ENCODE measurements at regions not wholly inside any gene's neighbourhood (a gene's known extent, or its start where the extent isn't known, plus 50 kb on each side); places are given as distances from the start of the nearest gene placed in this dataset.

GRCh38 chr4:166625018-166625637, 609.2 kb downstream of the SPOCK3 start (continued):
- no peak for TF ChIP-seq AKNA (CRISPR knock-in tag; IDR thresholded peaks at IDR 0.05; ENCODE audit: borderline replicate concordance)
- no peak for TF ChIP-seq DR1 (CRISPR knock-in tag; IDR thresholded peaks at IDR 0.05)
- TF ChIP-seq ZBTB46 (CRISPR knock-in tag; IDR thresholded peaks at IDR 0.05; ENCODE audit: borderline replicate concordance) = no peak
- no peak for TF ChIP-seq ZNF230 (CRISPR knock-in tag; IDR thresholded peaks at IDR 0.05)

- Histone ChIP-seq H3K4me3 (replicated peaks in 1 of 3; ENCODE audit: insufficient read depth in 1 of 3, low read depth in 2 of 3, low read length in 3 of 3) (no peak overlapping the region), H3K27ac (ENCODE audit: extremely low read length, insufficient read depth, low read length) (no peak overlapping the region), H3K4me1 (ENCODE audit: insufficient read depth, low read length) (no peaks in the 10 kb centered on the region), H3K9me3 (ENCODE audit: low read length) (no peaks in the 10 kb centered on the region), H3K27me3 (ENCODE audit: control insufficient read depth in 1 of 2, insufficient read depth in 2 of 2, low read length in 2 of 2) (no peaks in the 10 kb centered on the region), H3K36me3 (replicated peaks in 1 of 2; ENCODE audit: control insufficient read depth in 1 of 2, insufficient read depth in 2 of 2, low read length in 2 of 2) (no peaks in the 10 kb centered on the region), H3K4me2 (ENCODE audit: low read depth, low read length) (no peak overlapping the region), H3K79me2 (ENCODE audit: insufficient read depth, low read length) (no peaks in the 10 kb centered on the region), H2AFZ (ENCODE audit: low read length) (no peak overlapping the region), H4K20me1 (ENCODE audit: insufficient read depth, low read length) (no peaks in the 10 kb centered on the region), H3K9ac (ENCODE audit: insufficient read depth, low read depth, low read length) (no peak overlapping the region)
- DNase-seq (ENCODE audit: low spot score) = no peak
- no peak for ATAC-seq
- intact Hi-C loops (cut with micrococcal nuclease; ENCODE audit: unreplicated experiment) = no loop called here
- no peak for FAIRE-seq
- in situ Hi-C loops (cut with HindIII; ENCODE audit: extremely low pct_ligation_motif_present, low pct_unique_long_range_greater_than_20kb) = no loop called here
- ChIA-PET POLR2A (no interaction called here), CTCF (ENCODE audit: low intra/inter-chr PET ratio, low total read pairs) (no interaction called here)
- WGBS (ENCODE audit: low lambda C conversion rate) = 4% methylated on average over 2 of the region's 2 CpGs
- BruUV-seq (replicated peaks) = no TSS peak
- TF ChIP-seq ZNF513 (CRISPR knock-in tag; conservative IDR thresholded peaks at IDR 0.05) = no peak
- TF ChIP-seq FOXC1 (CRISPR knock-in tag; IDR thresholded peaks at IDR 0.05; ENCODE audit: borderline replicate concordance) = no peak
- TF ChIP-seq FOXM1 (CRISPR knock-in tag; IDR thresholded peaks at IDR 0.05) = no peak
- no peak for TF ChIP-seq HMG20A (CRISPR knock-in tag; IDR thresholded peaks at IDR 0.05; ENCODE audit: borderline replicate concordance)
- no peak for TF ChIP-seq NCOA5 (CRISPR knock-in tag; IDR thresholded peaks at IDR 0.05)
- TF ChIP-seq SIN3B (IDR thresholded peaks at IDR 0.05; ENCODE audit: low read length) = no peak
- no peak for TF ChIP-seq ZNF720 (CRISPR knock-in tag; IDR thresholded peaks at IDR 0.05)
- TF ChIP-seq ZNF138 (CRISPR knock-in tag; IDR thresholded peaks at IDR 0.05; ENCODE audit: low read depth) = no peak
- TF ChIP-seq ZSCAN12 (CRISPR knock-in tag; IDR thresholded peaks at IDR 0.05) = no peak
- TF ChIP-seq ARNTL (CRISPR knock-in tag; IDR thresholded peaks at IDR 0.05) = no peak
- TF ChIP-seq MEIS1 (CRISPR knock-in tag; IDR thresholded peaks at IDR 0.05; ENCODE audit: borderline replicate concordance) = no peak
- no peak for TF ChIP-seq CBX5 (CRISPR knock-in tag; IDR thresholded peaks at IDR 0.05; ENCODE audit: borderline replicate concordance)
- TF ChIP-seq ZNF839 (CRISPR knock-in tag; IDR thresholded peaks at IDR 0.05; ENCODE audit: borderline replicate concordance) = no peak
Measured at GRCh38 chr4:166628454-166628853, 605.8 kb downstream of the SPOCK3 start.
